Lower lobe of right lung (tissue), 2 donors: ENCODE measurements at regions not wholly inside any gene's neighbourhood (a gene's known extent, or its start where the extent isn't known, plus 50 kb on each side); places are given as distances from the start of the nearest gene placed in this dataset.

Experiments used
- ATAC-seq, 2 donors: fragments of 200-7000 bp; cut with Tn5 transposase; one replicate each; pipeline ENCODE4 v1.9.1; 2020 to 2022; ENCODE audit warnings: mild to moderate bottlenecking in 2 of 2, moderate library complexity in 2 of 2
- DNase-seq: peaks from one replicate; pipeline ENCODE4 v3.0.0-alpha.2; 2020
- H3K27ac ChIP-seq: fragments of 200-600 bp; one replicate; pipeline ENCODE4 v1.8.0; 2022
- H3K27me3 ChIP-seq: fragments of 200-600 bp; one replicate; pipeline ENCODE4 v1.8.0; 2022; ENCODE audit warnings: low read depth
- H3K36me3 ChIP-seq: fragments of 200-600 bp; one replicate; pipeline ENCODE4 v1.8.0; 2022; ENCODE audit warnings: mild to moderate bottlenecking
- H3K4me1 ChIP-seq: fragments of 200-600 bp; one replicate; pipeline ENCODE4 v1.8.0; 2022
- H3K4me3 ChIP-seq: fragments of 200-600 bp; one replicate; pipeline ENCODE4 v1.8.0; 2022; ENCODE audit warnings: mild to moderate bottlenecking
- H3K9me3 ChIP-seq: fragments of 200-600 bp; one replicate; pipeline ENCODE4 v1.8.0; 2022
- CTCF ChIP-seq: fragments of 200-600 bp; IDR thresholded peaks from one replicate; pipeline ENCODE4 v1.8.0; 2022; ENCODE audit warnings: antibody characterized with exemption, mild to moderate bottlenecking
- intact Hi-C: fragments of 100-400 bp; cut with DNase I; formaldehyde crosslinking; loops from one replicate; pipeline ENCODE4 v1.11.0; 2022
- donor health status: DM: no; HTN: yes; CAD: no; lungs with severe emphysema.

- no peak for ATAC-seq
- H3K27ac ChIP-seq, result no peak overlapping the region
- intact Hi-C loops, result no loop called here
- TF ChIP-seq CTCF, result no peak
- H3K4me1 ChIP-seq, result no peaks in the 10 kb centered on the region
- no peaks in the 10 kb centered on the region for H3K9me3 ChIP-seq
- H3K4me3 ChIP-seq, result no peak overlapping the region
- H3K27me3 ChIP-seq, result no peaks in the 10 kb centered on the region
- no peaks in the 10 kb centered on the region for H3K36me3 ChIP-seq
- no peak for DNase-seq
These were observed 85.0 kb upstream of the LOC128125822 start for GRCh38 chr6:63487103-63487813.

GRCh38 chr6:63491119-63491518, 81.2 kb upstream of the LOC128125822 start:
- no peaks in the 10 kb centered on the region for H3K27me3 ChIP-seq
- H3K4me1 ChIP-seq, result no peaks in the 10 kb centered on the region
- DNase-seq (no peak), ATAC-seq (no peak)
- no peak overlapping the region for H3K4me3 ChIP-seq
- H3K36me3 ChIP-seq, result no peaks in the 10 kb centered on the region
- no peak for TF ChIP-seq CTCF
- H3K9me3 ChIP-seq, result no peaks in the 10 kb centered on the region
- intact Hi-C loops, result no loop called here
- H3K27ac ChIP-seq, result no peak overlapping the region

- DNase-seq (no peak), ATAC-seq (peak in 1 of 2 donors; percentile 35)
- no peaks in the 10 kb centered on the region for H3K4me1 ChIP-seq
- intact Hi-C loops, result no loop called here
- TF ChIP-seq CTCF, result no peak
- no peak overlapping the region for H3K4me3 ChIP-seq
- no peak overlapping the region for H3K27ac ChIP-seq
- no peaks in the 10 kb centered on the region for H3K9me3 ChIP-seq
- H3K27me3 ChIP-seq, result no peaks in the 10 kb centered on the region
- no peaks in the 10 kb centered on the region for H3K36me3 ChIP-seq
These were observed 79.8 kb upstream of the LOC128125822 start for GRCh38 chr6:63492476-63492875.

GRCh38 chr6:63493557-63493956, 78.7 kb upstream of the LOC128125822 start:
- H3K4me1 ChIP-seq, result no peaks in the 10 kb centered on the region
- ATAC-seq (no peak), DNase-seq (no peak)
- no peaks in the 10 kb centered on the region for H3K9me3 ChIP-seq
- H3K27ac ChIP-seq, result no peak overlapping the region
- intact Hi-C loops, result no loop called here
- TF ChIP-seq CTCF, result no peak
- H3K27me3 ChIP-seq, result no peaks in the 10 kb centered on the region
- no peak overlapping the region for H3K4me3 ChIP-seq
- H3K36me3 ChIP-seq, result no peaks in the 10 kb centered on the region

GRCh38 chr6:63496361-63496804, 75.9 kb upstream of the LOC128125822 start:
- Histone ChIP-seq H3K36me3 (no peaks in the 10 kb centered on the region), H3K27me3 (no peaks in the 10 kb centered on the region), H3K27ac (no peak overlapping the region), H3K9me3 (no peaks in the 10 kb centered on the region), H3K4me3 (no peak overlapping the region), H3K4me1 (no peaks in the 10 kb centered on the region)
- no peak for ATAC-seq
- TF ChIP-seq CTCF, result no peak
- DNase-seq, result no peak
- intact Hi-C loops, result no loop called here
